Thyroid gland (tissue), 4 donors: ENCODE measurements at regions not wholly inside any gene's neighbourhood (a gene's known extent, or its start where the extent isn't known, plus 50 kb on each side); places are given as distances from the start of the nearest gene placed in this dataset.

Experiments
- DNase-seq, 2 donors: peaks; one replicate each; pipeline ENCODE4 v3.0.0-alpha.2; 2019
- H3K27ac ChIP-seq, 3 donors: fragments of 200-600 bp; sonication (generic); 1 replicate in 2 of 3; 2 replicates in 1 of 3; pipeline ENCODE4 v1.5.1; 2016 to 2019; ENCODE audit warnings: mild to moderate bottlenecking in 1 of 3, moderate library complexity in 1 of 3
- H3K27me3 ChIP-seq: fragments of 200-600 bp; sonication (generic); one replicate; pipeline ENCODE4 v1.5.1; 2019
- H3K36me3 ChIP-seq, 2 donors: fragments of 200-600 bp; sonication (generic); one replicate each; pipeline ENCODE4 v1.5.1; 2016 to 2019
- H3K4me1 ChIP-seq, 2 donors: fragments of 200-600 bp; sonication (generic); one replicate each; pipeline ENCODE4 v1.5.1; 2017 to 2019
- H3K4me3 ChIP-seq, 3 donors: fragments of 200-600 bp; sonication (generic); replicated peaks in 1 of 3; 1 replicate in 2 of 3; 2 replicates in 1 of 3; pipeline ENCODE4 v1.5.1; 2016; ENCODE audit warnings: mild to moderate bottlenecking in 1 of 3
- H3K9me3 ChIP-seq: fragments of 200-600 bp; sonication (generic); one replicate; pipeline ENCODE4 v1.5.1; 2017
- POLR2A ChIP-seq, 2 donors: fragments of 450-650 bp; IDR thresholded peaks; one replicate each; pipeline ENCODE4 v1.6.1; 2017; ENCODE audit warnings: antibody characterized with exemption in 2 of 2, mild to moderate bottlenecking in 2 of 2, moderate library complexity in 1 of 2
- WGBS, 2 donors: methylation state at CpG; one replicate each; pipeline ENCODE4 v1.1.5; 2017; 5-methylcytosine and 5-hydroxymethylcytosine counted together
- intact Hi-C: fragments of 100-400 bp; cut with DNase I; formaldehyde crosslinking; loops from one replicate; pipeline ENCODE4 v1.15.1; 2023
- TF ChIP-seq, protein P1 (sequence below), 6 experiments: fragments of 200-600 bp in 3 of 6; fragments of 450-650 bp in 3 of 6; sonication (generic) in 3 of 6; IDR thresholded peaks; one replicate each; pipeline ENCODE4 v1.5.1; 2016 to 2019; ENCODE audit warnings: antibody characterized with exemption in 6 of 6, mild to moderate bottlenecking in 2 of 6, inconsistent platforms in 1 of 6, moderate library complexity in 1 of 6

DNA sequence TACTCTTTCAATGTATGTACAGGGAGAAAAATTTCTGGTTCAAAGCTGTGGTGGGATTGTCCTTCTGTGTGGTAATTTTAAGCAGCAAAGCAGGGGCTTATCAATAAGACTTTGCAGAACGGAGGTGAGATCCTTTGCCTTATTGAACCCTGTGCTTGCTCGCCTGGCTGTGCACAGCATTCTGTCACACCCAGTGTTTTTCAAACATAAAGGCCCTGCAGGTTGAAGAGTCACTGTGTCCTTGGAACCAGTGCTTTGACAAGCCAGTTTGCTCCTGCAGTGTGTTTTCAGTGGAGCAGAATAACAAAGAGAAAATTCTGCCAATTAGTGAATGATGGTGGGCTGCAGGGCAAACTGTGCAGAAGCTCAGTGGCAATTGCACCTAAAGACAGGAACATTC, 236.7 kb upstream of the PCSK5 start:
- no peaks in the 10 kb centered on the region for H3K9me3 ChIP-seq
- no peak overlapping the region for H3K27ac ChIP-seq
- peaks cover 18 to 27% of the 10 kb centered on the region in 2 donors for H3K4me1 ChIP-seq
- DNase-seq, result no peak
- TF ChIP-seq, protein P1, sequence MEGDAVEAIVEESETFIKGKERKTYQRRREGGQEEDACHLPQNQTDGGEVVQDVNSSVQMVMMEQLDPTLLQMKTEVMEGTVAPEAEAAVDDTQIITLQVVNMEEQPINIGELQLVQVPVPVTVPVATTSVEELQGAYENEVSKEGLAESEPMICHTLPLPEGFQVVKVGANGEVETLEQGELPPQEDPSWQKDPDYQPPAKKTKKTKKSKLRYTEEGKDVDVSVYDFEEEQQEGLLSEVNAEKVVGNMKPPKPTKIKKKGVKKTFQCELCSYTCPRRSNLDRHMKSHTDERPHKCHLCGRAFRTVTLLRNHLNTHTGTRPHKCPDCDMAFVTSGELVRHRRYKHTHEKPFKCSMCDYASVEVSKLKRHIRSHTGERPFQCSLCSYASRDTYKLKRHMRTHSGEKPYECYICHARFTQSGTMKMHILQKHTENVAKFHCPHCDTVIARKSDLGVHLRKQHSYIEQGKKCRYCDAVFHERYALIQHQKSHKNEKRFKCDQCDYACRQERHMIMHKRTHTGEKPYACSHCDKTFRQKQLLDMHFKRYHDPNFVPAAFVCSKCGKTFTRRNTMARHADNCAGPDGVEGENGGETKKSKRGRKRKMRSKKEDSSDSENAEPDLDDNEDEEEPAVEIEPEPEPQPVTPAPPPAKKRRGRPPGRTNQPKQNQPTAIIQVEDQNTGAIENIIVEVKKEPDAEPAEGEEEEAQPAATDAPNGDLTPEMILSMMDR (IDR thresholded peaks at IDR 0.05), result no peak
- no peak for TF ChIP-seq POLR2A (IDR thresholded peaks at IDR 0.05)
- no peaks in the 10 kb centered on the region for H3K36me3 ChIP-seq
- WGBS, 2 donors, result 50 to 55% methylated on average over 2 of the region's 2 CpGs
- no peaks in the 10 kb centered on the region for H3K27me3 ChIP-seq
- H3K4me3 ChIP-seq, result no peak overlapping the region
- intact Hi-C loops, result no loop called here

DNA sequence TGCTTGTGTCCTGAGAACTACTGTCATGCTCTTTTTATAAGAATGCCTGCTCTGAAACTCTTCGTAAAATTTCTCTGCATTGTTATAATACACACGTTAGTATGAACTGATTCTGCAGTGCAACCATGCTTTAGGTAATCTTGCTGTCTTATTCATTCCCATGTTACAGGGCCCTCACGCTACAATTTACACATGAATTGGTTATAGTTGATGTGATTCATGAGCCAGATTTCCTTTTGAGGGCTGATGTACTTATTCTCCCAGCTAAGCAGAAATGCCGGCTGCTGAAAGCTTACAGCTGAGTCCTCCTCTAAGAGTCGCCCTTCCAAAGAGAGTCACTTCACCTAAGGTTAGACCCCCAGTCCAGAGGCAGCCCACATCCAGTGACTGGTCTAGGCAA, 233.5 kb upstream of the PCSK5 start:
- DNase-seq, result no peak
- intact Hi-C loops, result no loop called here
- 80 to 82% methylated on average over 5 of the region's 5 CpGs for WGBS, 2 donors
- Histone ChIP-seq H3K27ac (no peak overlapping the region), H3K4me1 (peaks cover 10 to 17% of the 10 kb centered on the region in 2 donors), H3K4me3 (no peak overlapping the region), H3K36me3 (no peaks in the 10 kb centered on the region), H3K27me3 (no peaks in the 10 kb centered on the region), H3K9me3 (no peaks in the 10 kb centered on the region)
- no peak for TF ChIP-seq POLR2A (IDR thresholded peaks at IDR 0.05)
- TF ChIP-seq, protein P1 (IDR thresholded peaks at IDR 0.05), result no peak

DNA sequence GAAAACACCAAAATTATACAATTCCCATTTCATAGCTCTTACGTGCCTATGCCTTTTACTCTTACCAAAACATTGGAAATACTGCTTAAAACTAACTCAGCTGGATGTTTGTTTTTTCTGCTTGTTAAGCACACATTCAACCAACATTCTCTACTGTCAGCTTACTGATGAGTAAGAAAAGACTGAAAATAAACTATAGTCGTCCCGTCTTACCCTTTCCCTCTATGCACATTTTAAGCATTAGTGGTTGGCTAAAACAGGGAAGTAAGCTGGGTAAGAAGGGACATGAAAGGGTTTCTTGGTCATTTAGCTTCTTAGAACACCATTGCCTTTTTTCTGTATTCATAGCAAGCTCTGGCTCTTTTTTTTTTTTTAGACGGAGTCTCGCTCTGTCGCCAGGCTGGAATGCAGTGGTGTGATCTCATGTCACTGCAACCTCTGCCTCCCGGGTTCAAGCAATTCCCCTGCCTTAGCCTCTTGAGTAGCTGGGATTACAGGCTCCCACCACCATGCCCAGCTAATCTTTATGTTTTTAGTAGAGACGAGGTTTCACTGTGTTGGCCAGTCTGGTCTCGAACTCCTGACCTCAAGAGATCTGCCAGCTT, 232.1 kb upstream of the PCSK5 start:
- TF ChIP-seq, protein P1 (IDR thresholded peaks at IDR 0.05), result no peak
- no peak for TF ChIP-seq POLR2A (IDR thresholded peaks at IDR 0.05)
- no peaks in the 10 kb centered on the region for H3K9me3 ChIP-seq
- intact Hi-C loops, result no loop called here
- DNase-seq, result peak; percentile 36 to 55
- no peak overlapping the region for H3K4me3 ChIP-seq
- 30 to 36% methylated on average over 9 of the region's 9 CpGs for WGBS, 2 donors
- H3K4me1 ChIP-seq, result peaks cover 10 to 17% of the 10 kb centered on the region in 2 donors
- no peaks in the 10 kb centered on the region for H3K27me3 ChIP-seq
- H3K27ac ChIP-seq, result peak overlapping the region; percentile 69 to 78 (median 70)
- no peaks in the 10 kb centered on the region for H3K36me3 ChIP-seq

DNA sequence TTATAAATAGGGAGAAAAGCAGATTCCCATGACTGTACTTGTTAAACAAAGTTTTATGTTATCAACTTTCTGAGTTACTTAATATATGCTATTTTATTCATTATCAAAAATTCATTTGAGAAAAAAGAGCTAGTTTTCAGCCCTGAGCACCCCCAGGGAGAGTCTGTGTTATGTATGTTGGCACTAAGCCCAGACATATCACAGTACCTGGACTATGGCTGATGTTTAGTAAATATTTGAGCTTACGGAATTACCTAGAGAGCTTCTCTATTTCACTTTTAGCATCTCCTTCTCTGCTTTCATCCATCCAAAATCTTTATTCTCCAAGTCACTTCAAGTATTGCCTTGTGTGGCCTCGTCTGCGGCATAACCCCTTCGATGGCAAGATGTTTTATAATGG, 225.9 kb upstream of the PCSK5 start:
- Histone ChIP-seq H3K4me3 (no peak overlapping the region), H3K4me1 (peaks cover 3 to 11% of the 10 kb centered on the region in 2 donors), H3K36me3 (no peaks in the 10 kb centered on the region), H3K9me3 (no peaks in the 10 kb centered on the region), H3K27ac (no peak overlapping the region), H3K27me3 (no peaks in the 10 kb centered on the region)
- 89% methylated on average over 4 of the region's 4 CpGs for WGBS, 2 donors
- no peak for DNase-seq
- TF ChIP-seq, protein P1 (IDR thresholded peaks at IDR 0.05), result no peak
- TF ChIP-seq POLR2A (IDR thresholded peaks at IDR 0.05), result no peak
- intact Hi-C loops, result no loop called here

DNA sequence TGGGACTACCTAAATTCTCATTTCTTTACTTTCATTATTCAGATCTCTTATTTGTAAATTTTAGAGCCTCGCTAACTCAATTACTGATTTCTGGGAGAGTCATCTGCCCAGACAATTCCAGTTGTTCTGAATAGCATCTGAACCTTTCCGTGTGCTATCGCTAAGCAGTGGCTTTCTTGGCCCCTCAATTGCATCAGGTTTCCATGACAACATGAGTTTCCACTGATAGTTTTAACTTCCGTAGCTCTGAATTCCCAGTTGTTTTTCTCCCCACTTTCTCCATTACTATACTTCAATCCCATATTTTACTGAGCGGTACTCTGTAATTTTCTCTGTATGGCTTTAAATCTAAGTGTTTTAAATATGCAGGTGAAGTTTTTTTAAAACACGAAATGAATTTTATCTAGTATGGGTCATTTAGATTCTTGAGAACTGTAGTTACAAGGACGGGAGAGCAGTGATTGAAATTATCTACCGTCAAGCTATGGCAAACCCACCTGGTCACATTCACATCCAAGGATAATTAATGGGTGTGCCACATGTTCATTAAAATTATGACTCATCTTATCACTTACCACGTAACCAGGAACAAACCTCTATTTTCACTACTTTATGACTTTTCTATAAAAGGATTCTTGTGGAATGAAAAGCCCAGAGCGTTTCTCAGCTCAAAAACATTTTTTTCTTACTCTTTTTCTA, 223.5 kb upstream of the PCSK5 start:
- DNase-seq, result no peak
- Histone ChIP-seq H3K4me1 (peaks cover 4 to 14% of the 10 kb centered on the region in 2 donors), H3K36me3 (no peaks in the 10 kb centered on the region), H3K4me3 (no peak overlapping the region), H3K9me3 (no peaks in the 10 kb centered on the region), H3K27me3 (no peaks in the 10 kb centered on the region), H3K27ac (no peak overlapping the region)
- intact Hi-C loops, result no loop called here
- 85 to 90% methylated on average over 10 of the region's 10 CpGs for WGBS, 2 donors
- TF ChIP-seq, protein P1 (IDR thresholded peaks at IDR 0.05), result no peak
- no peak for TF ChIP-seq POLR2A (IDR thresholded peaks at IDR 0.05)
